ENCODE measurements at regions not wholly inside any gene's neighbourhood (a gene's known extent, or its start where the extent isn't known, plus 50 kb on each side); places are given as distances from the start of the nearest gene placed in this dataset.

DNA sequence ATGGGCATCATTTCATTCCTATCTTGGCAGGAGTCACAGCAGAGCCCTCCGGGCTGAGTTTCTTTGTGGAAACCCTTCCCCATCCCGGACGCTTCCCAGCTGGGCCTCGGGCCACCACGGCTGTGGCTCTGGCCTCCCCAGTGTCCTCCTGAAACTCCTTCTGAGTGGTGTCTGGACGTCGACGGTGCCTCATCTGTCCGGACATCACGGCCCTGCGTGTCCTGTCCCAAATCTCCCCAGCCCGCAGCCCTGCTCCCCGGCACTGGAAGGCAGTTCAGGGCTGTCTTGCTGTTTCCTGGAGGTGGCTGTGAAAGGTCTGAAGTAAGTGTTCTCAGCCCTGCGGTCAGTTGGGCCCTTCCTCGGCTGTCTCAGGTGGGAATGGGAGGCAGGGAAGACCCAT lies 99.8 kb upstream of the TMEM18 start:
- Histone ChIP-seq H2AFZ (no peak overlapping the region), H3K4me1 (ENCODE audit: insufficient read depth) (no peaks in the 10 kb centered on the region), H3K27me3 (no peaks in the 10 kb centered on the region), H4K20me1 (ENCODE audit: insufficient read depth, poor library complexity, severe bottlenecking) (no peaks in the 10 kb centered on the region), H3K79me2 (no peaks in the 10 kb centered on the region), H3K36me3 (replicated peaks; ENCODE audit: insufficient read depth, low read depth) (no peaks in the 10 kb centered on the region), H3K4me2 (no peak overlapping the region), H3K27ac (no peak overlapping the region), H3K9me2 (replicated peaks; ENCODE audit: insufficient read depth) (no peaks in the 10 kb centered on the region), H3K9me3 (ENCODE audit: low read depth) (no peaks in the 10 kb centered on the region), H3K4me3 (no peak overlapping the region)
- TF ChIP-seq EZH2phosphoT487 (IDR thresholded peaks at IDR 0.05; ENCODE audit: low read depth, severe bottlenecking, unreplicated experiment) (no peak), EZH2 (IDR thresholded peaks at IDR 0.05; ENCODE audit: borderline replicate concordance) (no peak)
- TF ChIP-seq, protein P1, sequence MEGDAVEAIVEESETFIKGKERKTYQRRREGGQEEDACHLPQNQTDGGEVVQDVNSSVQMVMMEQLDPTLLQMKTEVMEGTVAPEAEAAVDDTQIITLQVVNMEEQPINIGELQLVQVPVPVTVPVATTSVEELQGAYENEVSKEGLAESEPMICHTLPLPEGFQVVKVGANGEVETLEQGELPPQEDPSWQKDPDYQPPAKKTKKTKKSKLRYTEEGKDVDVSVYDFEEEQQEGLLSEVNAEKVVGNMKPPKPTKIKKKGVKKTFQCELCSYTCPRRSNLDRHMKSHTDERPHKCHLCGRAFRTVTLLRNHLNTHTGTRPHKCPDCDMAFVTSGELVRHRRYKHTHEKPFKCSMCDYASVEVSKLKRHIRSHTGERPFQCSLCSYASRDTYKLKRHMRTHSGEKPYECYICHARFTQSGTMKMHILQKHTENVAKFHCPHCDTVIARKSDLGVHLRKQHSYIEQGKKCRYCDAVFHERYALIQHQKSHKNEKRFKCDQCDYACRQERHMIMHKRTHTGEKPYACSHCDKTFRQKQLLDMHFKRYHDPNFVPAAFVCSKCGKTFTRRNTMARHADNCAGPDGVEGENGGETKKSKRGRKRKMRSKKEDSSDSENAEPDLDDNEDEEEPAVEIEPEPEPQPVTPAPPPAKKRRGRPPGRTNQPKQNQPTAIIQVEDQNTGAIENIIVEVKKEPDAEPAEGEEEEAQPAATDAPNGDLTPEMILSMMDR (IDR thresholded peaks at IDR 0.05; ENCODE audit: poor library complexity), result no peak
- WGBS (ENCODE audit: low lambda C conversion rate, missing lambda C conversion rate), result 83% methylated on average over 15 of the region's 15 CpGs
- no peak for DNase-seq (ENCODE audit: low spot score)

DNA sequence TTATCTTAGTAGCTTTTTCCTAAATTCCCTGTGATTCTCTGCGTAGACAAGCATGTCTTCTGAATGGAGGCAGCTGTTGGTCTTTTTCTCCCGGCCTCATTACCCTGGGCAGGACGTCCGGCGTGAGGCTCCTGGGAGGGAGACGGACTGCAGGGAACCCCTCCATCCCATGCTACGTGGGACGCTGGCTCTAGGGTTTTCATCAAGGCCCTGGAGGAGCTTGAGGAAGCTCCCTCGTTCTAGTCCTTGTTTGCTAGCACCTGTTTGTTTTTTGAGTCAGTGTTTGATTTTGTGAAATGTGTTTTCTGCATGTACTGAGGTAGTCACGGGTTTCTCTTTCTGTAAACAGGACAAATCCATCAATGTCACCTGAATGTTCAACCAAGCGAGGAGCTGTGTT lies 99.3 kb upstream of the TMEM18 start:
- H3K27me3 ChIP-seq, result no peaks in the 10 kb centered on the region
- no peaks in the 10 kb centered on the region for H3K36me3 ChIP-seq (replicated peaks; ENCODE audit: insufficient read depth, low read depth)
- H3K79me2 ChIP-seq, result no peaks in the 10 kb centered on the region
- H3K9me2 ChIP-seq (replicated peaks; ENCODE audit: insufficient read depth), result no peaks in the 10 kb centered on the region
- no peak overlapping the region for H3K27ac ChIP-seq
- H2AFZ ChIP-seq, result no peak overlapping the region
- H3K9me3 ChIP-seq (ENCODE audit: low read depth), result no peaks in the 10 kb centered on the region
- TF ChIP-seq, protein P1 (IDR thresholded peaks at IDR 0.05; ENCODE audit: poor library complexity), result no peak
- TF ChIP-seq EZH2phosphoT487 (IDR thresholded peaks at IDR 0.05; ENCODE audit: low read depth, severe bottlenecking, unreplicated experiment) (no peak), EZH2 (IDR thresholded peaks at IDR 0.05; ENCODE audit: borderline replicate concordance) (no peak)
- no peaks in the 10 kb centered on the region for H4K20me1 ChIP-seq (ENCODE audit: insufficient read depth, poor library complexity, severe bottlenecking)
- no peak overlapping the region for H3K4me2 ChIP-seq
- 65% methylated on average over 11 of the region's 11 CpGs for WGBS (ENCODE audit: low lambda C conversion rate, missing lambda C conversion rate)
- no peak overlapping the region for H3K4me3 ChIP-seq
- DNase-seq (ENCODE audit: low spot score), result no peak
- no peaks in the 10 kb centered on the region for H3K4me1 ChIP-seq (ENCODE audit: insufficient read depth)

DNA sequence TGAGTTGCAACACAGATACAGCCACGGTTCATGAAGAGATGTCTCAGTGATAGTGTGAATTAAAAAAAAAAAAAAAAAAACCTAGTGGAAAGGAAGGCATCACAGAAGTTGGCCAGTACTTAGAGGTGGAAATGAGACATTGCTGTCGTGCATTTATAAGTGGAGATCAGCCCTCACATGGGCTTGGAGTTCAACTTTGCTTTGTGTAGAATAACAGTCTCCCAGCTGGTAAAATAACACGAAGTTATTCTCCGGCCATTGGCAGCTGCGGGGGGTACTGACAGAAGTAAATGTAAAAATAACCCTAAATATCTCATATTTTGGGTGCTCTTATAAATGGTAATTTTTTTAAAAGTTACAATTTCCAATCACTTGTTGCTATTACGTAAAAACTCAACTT lies 98.8 kb upstream of the TMEM18 start:
- no peaks in the 10 kb centered on the region for H3K79me2 ChIP-seq
- H3K9me2 ChIP-seq (replicated peaks; ENCODE audit: insufficient read depth), result no peaks in the 10 kb centered on the region
- WGBS (ENCODE audit: low lambda C conversion rate, missing lambda C conversion rate), result 80% methylated on average over 6 of the region's 6 CpGs
- H3K4me2 ChIP-seq, result no peak overlapping the region
- no peak for TF ChIP-seq EZH2phosphoT487 (IDR thresholded peaks at IDR 0.05; ENCODE audit: low read depth, severe bottlenecking, unreplicated experiment)
- TF ChIP-seq, protein P1 (IDR thresholded peaks at IDR 0.05; ENCODE audit: poor library complexity), result no peak
- TF ChIP-seq EZH2 (IDR thresholded peaks at IDR 0.05; ENCODE audit: borderline replicate concordance), result no peak
- no peaks in the 10 kb centered on the region for H3K36me3 ChIP-seq (replicated peaks; ENCODE audit: insufficient read depth, low read depth)
- no peak overlapping the region for H3K27ac ChIP-seq
- no peak for DNase-seq (ENCODE audit: low spot score)
- no peaks in the 10 kb centered on the region for H3K27me3 ChIP-seq
- no peaks in the 10 kb centered on the region for H4K20me1 ChIP-seq (ENCODE audit: insufficient read depth, poor library complexity, severe bottlenecking)
- no peak overlapping the region for H2AFZ ChIP-seq
- no peaks in the 10 kb centered on the region for H3K4me1 ChIP-seq (ENCODE audit: insufficient read depth)
- no peaks in the 10 kb centered on the region for H3K9me3 ChIP-seq (ENCODE audit: low read depth)
- no peak overlapping the region for H3K4me3 ChIP-seq

DNA sequence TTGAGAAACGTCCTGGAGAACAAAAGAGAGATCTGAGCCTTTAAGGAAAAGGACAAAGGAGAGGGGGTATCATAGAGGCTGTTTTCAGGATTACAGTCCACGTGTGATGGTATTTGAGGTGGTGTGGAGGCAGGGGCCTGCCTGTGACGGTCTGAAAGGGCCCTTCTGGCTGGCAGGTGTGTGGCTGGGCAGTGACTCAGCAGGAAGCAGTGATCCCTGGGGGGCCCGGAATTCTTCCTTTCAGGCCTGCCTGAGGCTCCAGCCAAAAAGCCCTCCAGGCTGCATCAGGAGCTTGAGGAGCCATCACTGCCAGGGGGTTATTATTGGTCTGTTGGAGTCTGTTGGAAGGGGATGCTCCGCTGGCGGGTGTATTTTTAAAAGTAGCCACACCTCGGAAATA lies 97.2 kb upstream of the TMEM18 start:
- H3K4me1 ChIP-seq (ENCODE audit: insufficient read depth), result no peaks in the 10 kb centered on the region
- H3K27me3 ChIP-seq, result no peaks in the 10 kb centered on the region
- no peaks in the 10 kb centered on the region for H4K20me1 ChIP-seq (ENCODE audit: insufficient read depth, poor library complexity, severe bottlenecking)
- no peak overlapping the region for H3K4me2 ChIP-seq
- H3K4me3 ChIP-seq, result no peak overlapping the region
- DNase-seq (ENCODE audit: low spot score), result no peak
- no peaks in the 10 kb centered on the region for H3K9me3 ChIP-seq (ENCODE audit: low read depth)
- H3K9me2 ChIP-seq (replicated peaks; ENCODE audit: insufficient read depth), result no peaks in the 10 kb centered on the region
- H3K36me3 ChIP-seq (replicated peaks; ENCODE audit: insufficient read depth, low read depth), result no peaks in the 10 kb centered on the region
- H2AFZ ChIP-seq, result no peak overlapping the region
- no peak overlapping the region for H3K27ac ChIP-seq
- 49% methylated on average over 7 of the region's 7 CpGs for WGBS (ENCODE audit: low lambda C conversion rate, missing lambda C conversion rate)
- no peaks in the 10 kb centered on the region for H3K79me2 ChIP-seq
- TF ChIP-seq, protein P1 (IDR thresholded peaks at IDR 0.05; ENCODE audit: poor library complexity), result no peak
- no peak for TF ChIP-seq EZH2 (IDR thresholded peaks at IDR 0.05; ENCODE audit: borderline replicate concordance)
- TF ChIP-seq EZH2phosphoT487 (IDR thresholded peaks at IDR 0.05; ENCODE audit: low read depth, severe bottlenecking, unreplicated experiment), result no peak

Measured in hepatocyte (in vitro differentiated cells).